GM23338 (cell line): ENCODE measurements at regions not wholly inside any gene's neighbourhood (a gene's known extent, or its start where the extent isn't known, plus 50 kb on each side); places are given as distances from the start of the nearest gene placed in this dataset.

Experiments
- ATAC-seq: fragments of 200-7000 bp; cut with Tn5 transposase; 3 replicates; pipeline ENCODE4 v1.9.1; 2020
- DNase-seq: peaks from one replicate; pipeline ENCODE4 v3.0.0-alpha.2; 2015; ENCODE audit warnings: low spot score
- H2AFZ ChIP-seq: fragments of 200-600 bp; sonication (generic); 2 replicates; pipeline ENCODE4 v1.8.0; 2016; ENCODE audit warnings: antibody characterized with exemption, mild to moderate bottlenecking, moderate library complexity
- H3F3A ChIP-seq: fragments of 200-600 bp; sonication (generic); replicated peaks from 2 replicates; pipeline ENCODE4 v1.8.0; 2017; ENCODE audit warnings: antibody characterized with exemption, mixed run types, low read depth
- H3K27ac ChIP-seq: fragments of 200-600 bp; sonication (generic); 2 replicates; pipeline ENCODE4 v1.6.1; 2016; ENCODE audit warnings: low read depth
- H3K27me3 ChIP-seq: fragments of 200-600 bp; sonication (generic); 2 replicates; pipeline ENCODE4 v1.8.0; 2016; ENCODE audit warnings: mild to moderate bottlenecking, mixed run types, moderate library complexity; ENCODE audit not compliant: insufficient read depth
- H3K36me3 ChIP-seq: fragments of 200-600 bp; sonication (generic); 2 replicates; pipeline ENCODE4 v1.8.0; 2016; ENCODE audit warnings: mild to moderate bottlenecking; ENCODE audit not compliant: insufficient read depth
- H3K4me1 ChIP-seq: fragments of 200-600 bp; sonication (generic); 2 replicates; pipeline ENCODE4 v1.8.0; 2016; ENCODE audit warnings: mild to moderate bottlenecking, moderate library complexity; ENCODE audit not compliant: insufficient read depth
- H3K4me2 ChIP-seq: fragments of 200-600 bp; sonication (generic); 2 replicates; pipeline ENCODE4 v1.7.1; 2017; ENCODE audit warnings: mixed run types
- H3K4me3 ChIP-seq: fragments of 200-600 bp; sonication (generic); 2 replicates; pipeline ENCODE4 v1.6.1; 2016; ENCODE audit warnings: mixed run types
- H3K79me2 ChIP-seq: fragments of 200-600 bp; sonication (generic); replicated peaks from 2 replicates; pipeline ENCODE4 v1.8.0; 2017; ENCODE audit warnings: mild to moderate bottlenecking; ENCODE audit not compliant: insufficient read depth
- H3K9me2 ChIP-seq: fragments of 200-600 bp; sonication (generic); 2 replicates; pipeline ENCODE4 v1.8.0; 2017; ENCODE audit not compliant: insufficient read depth
- H4K20me1 ChIP-seq: fragments of 200-600 bp; sonication (generic); replicated peaks from 2 replicates; pipeline ENCODE4 v1.8.0; 2017; ENCODE audit warnings: mild to moderate bottlenecking; ENCODE audit not compliant: insufficient read depth
- H3K27ac Mint-ChIP-seq: 2 replicates; pipeline ENCODE4 v1.8.0; 2020; ENCODE audit warnings: inconsistent platforms, mild to moderate bottlenecking, moderate library complexity, mixed read lengths
- H3K27me3 Mint-ChIP-seq: 3 replicates; pipeline ENCODE4 v1.8.0; 2022; ENCODE audit warnings: low read depth, mild to moderate bottlenecking, moderate library complexity, mixed read lengths, inconsistent platforms; ENCODE audit not compliant: insufficient read depth, poor library complexity
- H3K36me3 Mint-ChIP-seq: 3 replicates; pipeline ENCODE4 v1.8.0; 2021; ENCODE audit warnings: low read depth, mild to moderate bottlenecking, inconsistent platforms, moderate library complexity, mixed read lengths
- H3K4me1 Mint-ChIP-seq: 3 replicates; pipeline ENCODE4 v1.8.0; 2020; ENCODE audit warnings: mild to moderate bottlenecking, inconsistent platforms, mixed read lengths
- H3K4me3 Mint-ChIP-seq: 3 replicates; pipeline ENCODE4 v1.8.0; 2021; ENCODE audit warnings: moderate library complexity, mild to moderate bottlenecking, inconsistent platforms, mixed read lengths
- H3K9me3 Mint-ChIP-seq: 3 replicates; pipeline ENCODE4 v1.8.0; 2020; ENCODE audit warnings: moderate library complexity, mild to moderate bottlenecking, inconsistent platforms, mixed read lengths
- CTCF ChIP-seq, 2 experiments: fragments of 200-600 bp in 1 of 2; sonication (generic) in 1 of 2; conservative IDR thresholded peaks; 2 replicates each; pipeline versions ENCODE4 v1.5.1 to v1.6.1; 2016 to 2017; ENCODE audit warnings: antibody characterized with exemption in 2 of 2, low read depth in 2 of 2, mild to moderate bottlenecking in 2 of 2, moderate library complexity in 1 of 2
- ETS1 ChIP-seq: IDR thresholded peaks from 2 replicates; pipeline ENCODE4 v1.6.1; 2016; ENCODE audit warnings: antibody characterized with exemption
- NANOG ChIP-seq: IDR thresholded peaks from 2 replicates; pipeline ENCODE4 v1.6.1; 2016; ENCODE audit warnings: antibody characterized with exemption, borderline replicate concordance
- ZNF462 ChIP-seq: fragments of 250-450 bp; sonication (Bioruptor Pico); IDR thresholded peaks from 2 replicates; pipeline ENCODE4 v1.5.0; 2020; ENCODE audit warnings: mild to moderate bottlenecking, moderate library complexity

GRCh38 chr4:153058671-153059060 is 122.5 kb downstream of the FHDC1 start (continued):
- TF ChIP-seq ZNF462 (no peak), NANOG (no peak), CTCF (conservative IDR thresholded peaks at IDR 0.05; ENCODE audit: low read depth in 2 of 2) (no peak)

GRCh38 chr4:153060196-153060595 is 124.1 kb downstream of the FHDC1 start:
- no peak overlapping the region for H3K4me3 Mint-ChIP-seq
- Histone ChIP-seq H3K27me3 (no peaks in the 10 kb centered on the region), H3F3A (no peaks in the 10 kb centered on the region), H4K20me1 (no peaks in the 10 kb centered on the region), H3K4me3 (no peak overlapping the region), H3K4me1 (peaks cover 10% of the 10 kb centered on the region; the same call in 1 of the 2 replicates), H2AFZ (peak overlapping the region; percentile 56; the same call in 1 of the 2 replicates), H3K27ac (no peak overlapping the region), H3K36me3 (no peaks in the 10 kb centered on the region), H3K79me2 (no peaks in the 10 kb centered on the region), H3K4me2 (no peak overlapping the region), H3K9me2 (peaks cover 7% of the 10 kb centered on the region; the same call in 1 of the 2 replicates)
- no peaks in the 10 kb centered on the region for H3K36me3 Mint-ChIP-seq
- peaks cover 5% of the 10 kb centered on the region for H3K27me3 Mint-ChIP-seq
- H3K9me3 Mint-ChIP-seq = no peaks in the 10 kb centered on the region; the same call in 2 of the 3 replicates
- no peak for ATAC-seq
- DNase-seq = no peak
- H3K27ac Mint-ChIP-seq = no peak overlapping the region
- peaks cover 5% of the 10 kb centered on the region for H3K4me1 Mint-ChIP-seq
- no peak for TF ChIP-seq CTCF (conservative IDR thresholded peaks at IDR 0.05; ENCODE audit: low read depth in 2 of 2)
- no peak for TF ChIP-seq NANOG
- TF ChIP-seq ETS1 = no peak
